HG02763 (cell line): ENCODE measurements at regions not wholly inside any gene's neighbourhood (a gene's known extent, or its start where the extent isn't known, plus 50 kb on each side); places are given as distances from the start of the nearest gene placed in this dataset.

ENCODE experiments used
- ATAC-seq: cut with Tn5 transposase; IDR thresholded peaks from one replicate; pipeline ENCODE4 v1.9.1; 2021; ENCODE audit warnings: mild to moderate bottlenecking, moderate library complexity; ENCODE audit not compliant: unreplicated experiment

- no peak for ATAC-seq
These were observed 62.0 kb downstream of the HFE start for GRCh38 chr6:26149240-26149639.

- no peak for ATAC-seq
These were observed 65.2 kb downstream of the HFE start for GRCh38 chr6:26152226-26153101.

GRCh38 chr6:26155061-26155930 lies 68.1 kb downstream of the HFE start:
- no peak for ATAC-seq

DNA sequence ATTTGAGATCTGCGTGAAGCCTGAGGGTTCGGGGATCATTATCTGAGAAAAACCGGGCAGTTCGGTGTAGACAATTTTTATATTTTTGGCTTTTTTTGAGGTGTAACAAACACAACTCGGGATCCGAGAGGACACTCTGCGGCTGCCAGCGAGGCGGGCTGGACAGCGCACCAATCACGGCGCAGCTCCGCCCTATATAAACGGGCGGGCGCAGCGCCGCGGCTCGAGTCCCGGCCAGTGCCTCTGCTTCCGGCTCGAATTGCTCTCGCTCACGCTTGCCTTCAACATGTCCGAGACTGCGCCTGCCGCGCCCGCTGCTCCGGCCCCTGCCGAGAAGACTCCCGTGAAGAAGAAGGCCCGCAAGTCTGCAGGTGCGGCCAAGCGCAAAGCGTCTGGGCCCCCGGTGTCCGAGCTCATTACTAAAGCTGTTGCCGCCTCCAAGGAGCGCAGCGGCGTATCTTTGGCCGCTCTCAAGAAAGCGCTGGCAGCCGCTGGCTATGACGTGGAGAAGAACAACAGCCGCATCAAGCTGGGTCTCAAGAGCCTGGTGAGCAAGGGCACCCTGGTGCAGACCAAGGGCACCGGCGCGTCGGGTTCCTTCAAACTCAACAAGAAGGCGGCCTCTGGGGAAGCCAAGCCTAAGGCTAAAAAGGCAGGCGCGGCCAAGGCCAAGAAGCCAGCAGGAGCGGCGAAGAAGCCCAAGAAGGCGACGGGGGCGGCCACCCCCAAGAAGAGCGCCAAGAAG lies 69.0 kb downstream of the HFE start:
- peak; percentile 39 for ATAC-seq

GRCh38 chr6:26156850-26157250 lies 69.6 kb downstream of the HFE start:
- ATAC-seq, result peak; percentile 1

DNA sequence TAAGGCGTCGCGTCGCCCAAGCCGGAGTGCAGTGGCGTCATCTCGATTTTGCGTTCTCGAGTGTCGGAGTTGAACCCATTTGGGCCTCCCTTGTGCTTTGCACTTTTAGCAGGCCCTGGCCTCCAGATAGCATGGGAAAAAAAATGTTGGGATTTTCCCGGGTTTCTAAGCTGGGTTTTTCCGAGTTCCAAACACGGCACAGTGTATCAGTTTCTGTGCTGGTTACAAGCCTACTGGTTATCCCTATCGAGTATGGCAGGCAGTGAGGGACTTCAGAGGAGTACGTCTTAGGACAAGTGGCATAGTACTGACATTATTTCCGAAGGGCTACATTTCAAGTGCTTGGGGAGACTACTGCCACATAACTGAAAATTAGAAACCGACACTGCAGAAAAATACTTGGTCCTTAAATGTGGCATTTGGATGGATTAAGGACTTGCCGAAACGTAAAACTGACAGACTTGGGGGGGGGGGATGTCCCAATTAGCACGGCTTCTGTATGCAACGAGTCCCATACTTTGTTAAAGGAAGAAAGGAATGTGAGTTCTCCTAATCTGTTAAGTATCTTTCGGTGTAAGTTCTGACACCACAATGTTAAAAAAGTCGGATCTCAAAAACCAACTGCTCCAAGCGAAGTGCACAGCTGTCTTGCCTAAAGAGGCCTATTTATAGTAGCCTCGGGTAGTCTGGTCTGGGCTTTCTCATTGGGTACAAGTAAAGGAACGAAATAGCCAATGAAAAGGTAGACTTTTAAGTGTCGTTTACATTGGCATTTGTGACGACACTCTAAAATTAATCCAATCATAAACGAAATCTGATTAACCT lies 70.2 kb downstream of the HFE start:
- peak; percentile 62 for ATAC-seq

- no peak for ATAC-seq
These were observed 70.9 kb downstream of the HFE start for GRCh38 chr6:26158076-26158580.

DNA sequence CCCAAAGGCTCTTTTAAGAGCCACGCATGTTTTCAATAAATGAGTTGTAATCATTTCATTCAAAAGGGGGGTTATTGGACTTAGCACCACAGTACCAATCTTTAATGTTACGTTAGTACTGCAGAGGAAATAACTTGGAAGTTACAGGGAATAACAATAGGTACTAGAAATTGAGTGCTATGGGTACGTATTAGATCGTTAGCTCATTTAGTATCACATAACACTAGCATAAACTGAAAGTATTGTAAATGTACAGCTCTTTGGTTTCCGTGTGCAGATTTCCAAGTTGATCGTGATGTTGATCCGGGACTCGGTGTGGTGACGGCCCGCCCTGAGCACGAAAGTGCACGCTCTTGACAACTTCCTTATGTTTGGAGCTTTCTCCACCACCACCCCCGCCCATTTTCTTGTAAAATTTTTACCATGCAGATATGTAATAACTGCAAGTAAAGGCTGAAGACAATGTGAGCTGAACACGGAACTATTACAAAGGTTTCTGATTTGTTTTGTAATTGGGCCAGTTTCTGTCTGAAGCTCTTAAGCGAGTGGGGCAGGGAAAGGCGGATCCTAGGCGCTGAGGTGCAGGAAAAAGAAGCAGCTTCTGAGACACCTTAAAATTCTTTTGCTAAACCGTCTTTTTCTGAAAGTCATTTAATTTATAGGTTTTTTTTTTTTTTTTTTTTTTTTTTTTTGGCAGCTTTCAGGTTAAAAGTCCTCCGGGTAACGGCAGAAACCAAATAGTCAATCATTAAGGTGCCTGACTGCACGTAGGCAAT lies 71.5 kb downstream of the HFE start:
- no peak for ATAC-seq

DNA sequence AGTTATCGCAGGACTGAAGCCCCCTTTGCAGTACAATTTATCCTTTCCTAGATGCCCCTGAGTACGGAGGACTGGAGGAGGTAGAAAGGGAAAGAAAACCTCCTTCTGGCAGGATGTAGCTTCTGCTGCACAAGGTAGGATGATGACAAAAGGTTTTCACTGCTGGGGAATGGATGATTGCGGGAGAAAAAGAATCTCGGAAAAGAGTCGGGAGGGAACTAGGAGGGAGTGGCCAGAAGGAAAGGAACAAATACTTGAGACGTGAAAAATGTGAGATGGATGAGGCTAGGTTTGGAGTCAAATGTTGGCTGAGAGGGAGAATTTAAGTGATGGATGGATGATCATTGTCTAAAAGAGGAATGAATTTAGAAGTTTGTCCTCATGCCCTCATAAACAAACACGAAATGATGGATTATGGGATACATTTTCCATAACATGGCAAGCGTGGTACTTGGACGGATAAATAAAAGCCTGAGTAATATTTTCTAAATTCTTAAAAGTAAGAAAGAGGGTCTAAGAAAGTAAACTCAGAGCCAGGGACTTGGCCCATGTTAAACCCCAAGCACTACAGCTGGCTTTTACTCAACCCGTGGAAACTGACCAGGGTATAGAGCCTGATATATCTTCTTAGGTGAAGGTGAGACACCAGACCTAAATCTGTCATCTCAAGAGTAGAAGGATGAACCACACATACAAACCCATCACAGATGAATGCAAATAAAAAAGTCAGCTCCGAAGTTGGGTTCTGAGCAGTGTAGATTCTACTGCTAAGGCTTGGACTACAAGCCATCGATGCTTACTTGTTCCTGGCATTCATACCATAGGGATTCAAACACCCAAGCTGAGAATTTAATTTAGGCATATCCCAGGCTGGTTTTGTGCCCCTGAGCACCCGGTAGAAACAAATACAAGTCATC lies 72.4 kb downstream of the HFE start:
- ATAC-seq, result no peak

DNA sequence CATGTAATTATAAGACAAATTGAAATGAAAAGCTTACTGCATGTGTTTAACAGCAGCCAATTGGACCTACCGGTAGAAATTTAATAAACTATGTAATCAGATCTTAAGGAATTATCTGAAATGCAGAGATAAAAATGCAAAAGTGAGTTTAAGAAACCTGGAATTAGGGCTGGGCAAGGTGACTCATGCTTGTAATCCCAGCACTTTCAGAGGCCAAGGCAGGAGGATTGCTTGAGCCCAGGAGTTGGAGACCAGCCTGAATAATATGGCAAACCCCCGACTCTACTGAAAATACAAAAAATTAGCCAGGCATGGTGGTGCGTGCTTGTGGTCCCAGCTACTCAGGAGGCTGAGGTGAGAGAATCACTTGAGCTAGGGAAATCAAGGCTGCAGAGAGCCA lies 74.1 kb downstream of the HFE start:
- ATAC-seq, result no peak

- no peak for ATAC-seq
These were observed 75.2 kb downstream of the HFE start for GRCh38 chr6:26162399-26162798.

DNA sequence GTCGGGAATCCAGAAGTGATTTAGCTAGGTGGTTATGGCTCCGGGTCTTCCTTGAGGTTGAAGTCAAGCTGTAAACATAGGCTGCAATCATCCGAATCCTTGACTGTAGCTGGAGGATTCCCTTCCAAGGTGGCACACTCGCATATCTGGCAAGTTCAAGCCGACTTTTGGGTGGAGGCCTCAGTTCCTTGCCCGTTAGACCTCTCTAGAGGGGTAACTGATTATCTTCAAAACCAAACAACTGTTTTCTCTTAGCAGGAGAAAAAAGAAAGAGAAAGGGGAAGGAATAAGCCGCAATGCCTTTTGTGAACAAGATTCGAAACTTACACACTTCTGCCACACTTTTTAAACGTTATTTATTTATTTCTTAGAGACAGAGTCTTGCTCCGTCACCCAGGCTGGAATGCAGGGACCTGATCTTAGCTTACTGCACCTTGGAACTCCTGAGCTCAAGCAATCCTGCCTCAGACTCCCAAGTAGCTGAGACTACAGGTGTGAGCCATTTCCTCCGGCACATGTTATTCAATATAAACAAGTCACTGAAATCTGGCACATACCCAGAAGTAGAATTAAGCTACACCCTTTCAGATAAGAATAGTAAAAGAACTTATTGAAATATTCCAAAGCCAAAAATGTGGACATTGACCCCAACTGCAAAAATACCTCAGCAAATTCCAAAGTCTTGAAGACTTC lies 76.3 kb downstream of the HFE start:
- ATAC-seq, result no peak

- ATAC-seq, result no peak
These were observed 76.9 kb downstream of the HFE start for GRCh38 chr6:26164120-26164505.

DNA sequence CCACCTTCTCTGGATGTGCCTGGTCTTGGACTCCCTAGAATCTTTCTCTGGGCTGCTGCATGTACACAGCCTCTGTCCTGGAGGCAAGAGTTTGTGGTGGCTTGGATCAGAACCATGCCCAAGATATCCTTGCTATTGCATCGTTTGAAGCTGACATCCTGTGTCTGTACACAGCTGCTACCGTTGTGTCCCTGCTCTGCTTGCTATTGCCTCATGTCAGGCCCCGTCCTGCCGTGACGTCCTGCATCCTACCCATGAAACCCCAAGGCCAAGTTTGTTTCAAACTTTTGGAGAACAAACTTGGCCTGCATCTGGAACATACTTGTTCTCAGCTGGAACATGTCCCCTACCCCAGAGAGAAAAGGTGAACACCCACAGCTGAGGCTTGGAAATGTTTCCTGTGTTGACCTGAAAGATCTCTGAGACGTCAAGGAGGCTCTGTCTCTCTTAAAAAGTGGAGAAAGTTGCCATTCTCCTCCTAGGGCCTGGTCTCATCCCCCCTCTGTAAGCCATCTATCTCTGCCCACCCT lies 78.1 kb downstream of the HFE start:
- no peak for ATAC-seq

DNA sequence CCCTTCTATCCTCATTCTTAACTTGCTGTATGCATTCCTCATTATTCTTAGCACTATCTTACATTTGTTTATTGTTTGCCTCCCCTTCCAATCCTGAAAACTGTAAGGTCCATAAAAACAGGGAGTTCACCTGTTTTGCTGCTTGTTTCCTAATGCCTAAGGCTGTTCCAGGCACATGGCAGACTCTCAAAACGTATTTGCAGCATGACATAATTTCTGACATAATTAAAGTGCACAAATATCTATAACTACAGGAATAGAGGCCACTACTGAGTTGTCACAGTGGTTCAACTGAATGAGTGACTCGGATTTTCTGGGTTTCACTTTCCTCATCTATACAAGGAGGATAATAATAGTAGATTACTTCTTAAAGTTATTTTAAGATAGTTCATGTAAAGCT lies 83.0 kb downstream of the HFE start:
- ATAC-seq, result no peak

DNA sequence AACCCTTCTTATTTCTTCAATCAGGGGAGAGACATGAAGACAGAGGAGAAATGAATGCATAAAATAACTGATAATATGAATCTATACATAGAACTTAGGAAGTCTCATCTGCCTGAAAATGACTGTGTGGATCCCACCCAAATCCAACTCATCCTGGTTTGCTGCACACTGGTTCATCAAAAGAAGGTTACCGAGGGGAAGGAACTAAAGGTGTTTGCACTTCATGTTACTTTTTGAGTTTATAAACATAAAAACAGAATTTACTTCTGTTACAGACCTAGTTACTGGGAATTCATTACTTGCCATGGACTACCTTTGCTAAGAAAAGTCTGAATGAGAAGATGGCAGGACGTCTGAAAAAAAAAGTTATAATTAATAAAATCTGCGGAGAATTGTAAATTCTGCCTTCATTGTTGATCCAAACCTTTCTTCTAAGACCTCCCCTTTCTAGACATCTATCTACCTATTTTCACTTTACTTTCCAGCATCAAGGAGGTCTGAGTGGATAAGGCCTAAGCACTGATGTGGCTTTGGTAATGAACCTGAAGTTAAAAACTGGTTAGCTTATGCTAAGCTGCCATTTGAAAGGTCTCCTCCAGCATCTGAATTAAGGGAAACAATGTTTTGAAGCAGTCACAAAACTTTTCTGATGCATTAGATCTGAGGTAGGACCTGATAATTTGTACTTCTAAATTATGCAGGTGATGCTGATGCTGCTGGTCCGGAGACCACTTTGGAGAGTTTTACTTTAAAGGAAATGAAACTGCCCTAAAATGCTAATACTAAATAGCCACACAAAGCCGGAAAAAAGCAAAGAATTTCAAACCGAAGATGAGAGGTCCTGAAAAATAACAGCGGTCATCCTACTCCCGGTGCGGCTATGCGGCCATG lies 84.0 kb downstream of the HFE start:
- no peak for ATAC-seq

GRCh38 chr6:26172608-26172968 lies 85.4 kb downstream of the HFE start:
- ATAC-seq, result peak; percentile 13
